ENCODE measurements at regions not wholly inside any gene's neighbourhood (a gene's known extent, or its start where the extent isn't known, plus 50 kb on each side); places are given as distances from the start of the nearest gene placed in this dataset.

DNA sequence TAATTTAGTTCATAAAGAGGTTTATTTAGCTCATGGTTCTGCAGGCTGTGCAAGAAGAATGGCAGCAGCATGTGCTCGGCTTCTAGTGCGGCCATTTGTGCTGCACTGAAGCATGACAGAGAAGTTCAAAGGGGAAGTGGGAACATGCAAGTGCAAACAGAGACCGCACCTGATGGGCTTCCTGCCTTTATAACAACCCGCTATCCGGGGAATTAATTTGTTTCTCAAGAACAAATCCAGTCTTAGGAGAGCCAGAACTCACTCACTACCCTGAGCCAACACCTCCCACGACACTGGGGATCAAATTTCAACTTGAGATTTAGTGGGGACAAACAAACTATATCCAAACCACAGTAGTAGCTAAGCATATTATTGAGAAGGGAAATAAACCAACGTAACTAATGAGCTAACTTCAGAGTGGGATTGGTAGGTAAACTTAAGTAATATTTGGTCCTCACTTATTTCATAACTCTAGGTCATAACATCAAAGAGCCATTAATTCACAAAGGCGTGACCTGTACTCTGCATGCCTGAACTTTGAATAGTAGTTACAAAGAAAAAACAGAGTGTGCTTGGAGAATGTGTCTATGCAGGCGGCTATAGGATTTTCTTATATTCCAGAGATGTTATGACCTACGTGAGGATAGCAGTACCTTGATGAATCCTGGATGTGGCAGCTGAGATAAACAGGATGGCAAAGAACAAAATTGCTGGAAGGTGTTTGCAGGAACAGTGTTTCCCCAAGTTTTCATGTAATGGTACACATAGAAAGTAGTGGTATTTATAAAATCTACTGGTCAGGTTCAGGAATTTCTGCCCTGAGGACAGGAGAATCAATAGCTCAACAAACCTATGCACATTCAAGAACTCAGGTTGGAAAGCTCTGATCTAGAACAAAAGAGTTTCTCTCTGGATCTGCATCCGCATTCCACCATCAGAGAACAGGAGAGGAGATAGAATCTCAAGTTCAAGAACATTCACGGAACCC, 845.9 kb upstream of the ID2 start:
- under 1% methylated on average over 12 of the region's 12 CpGs for WGBS (ENCODE audit: insufficient coverage, low coverage, missing lambda C conversion rate)
- Histone ChIP-seq H3K79me2 (ENCODE audit: control insufficient read depth, insufficient read depth, low read length) (no peaks in the 10 kb centered on the region), H3K4me1 (replicated peaks in 1 of 2; ENCODE audit: control insufficient read depth in 2 of 2, insufficient read depth in 2 of 2, low read length in 2 of 2) (no peaks in the 10 kb centered on the region), H3K27ac (ENCODE audit: extremely low read depth, low read depth, low read length) (no peak overlapping the region), H3K9ac (ENCODE audit: insufficient read depth in 1 of 2, low read depth in 2 of 2, low read length in 2 of 2) (no peak overlapping the region), H3K9me1 (ENCODE audit: control insufficient read depth, insufficient read depth, low read length) (no peaks in the 10 kb centered on the region), H3K4me3 (no peak overlapping the region), H2AFZ (ENCODE audit: low read depth, low read length) (no peak overlapping the region), H4K20me1 (replicated peaks; ENCODE audit: control insufficient read depth, insufficient read depth, low read length) (no peaks in the 10 kb centered on the region), H3K36me3 (ENCODE audit: control insufficient read depth, insufficient read depth, low read length) (no peaks in the 10 kb centered on the region), H3K4me2 (ENCODE audit: insufficient read depth, low read length) (no peak overlapping the region), H3K9me3 (replicated peaks; ENCODE audit: control insufficient read depth, insufficient read depth, low read depth, low read length) (no peaks in the 10 kb centered on the region), H3K27me3 (ENCODE audit: control insufficient read depth in 2 of 2, insufficient read depth in 2 of 2, low read length in 2 of 2) (no peaks in the 10 kb centered on the region)
- no peak for FAIRE-seq
- no peak for DNase-seq (ENCODE audit: extremely low read depth in 1 of 4, low spot score in 3 of 4)
- no peak for ATAC-seq
- no TSS peak for BruUV-seq (replicated peaks)
- TF ChIP-seq ZNF217 (CRISPR knock-in tag; IDR thresholded peaks at IDR 0.05) (no peak), CBFA2T3 (IDR thresholded peaks at IDR 0.05) (no peak), YY1 (IDR thresholded peaks at IDR 0.05; ENCODE audit: borderline replicate concordance in 1 of 3, control insufficient read depth in 1 of 3, extremely low read depth in 1 of 3, insufficient read depth in 3 of 3, insufficient read length in 1 of 3, insufficient replicate concordance in 2 of 3, low read depth in 1 of 3, low read length in 2 of 3) (peak in 1 of 3 experiments; percentile 21), ZBTB1 (CRISPR knock-in tag; IDR thresholded peaks at IDR 0.05; ENCODE audit: borderline replicate concordance, low read depth) (no peak), HNRNPUL1 (IDR thresholded peaks at IDR 0.05; ENCODE audit: low read length) (no peak), ELF1 (tag; IDR thresholded peaks at IDR 0.05) (no peak), KAT7 (CRISPR knock-in tag; IDR thresholded peaks at IDR 0.05; ENCODE audit: borderline replicate concordance) (no peak)
- intact Hi-C loops (cut with micrococcal nuclease) (no loop called here), in situ Hi-C loops (cut with MboI) (no loop called here)
- ChIA-PET CTCF (ENCODE audit: low intra/inter-chr PET ratio) (no interaction called here), POLR2A (no interaction called here)

Measured in K562 (cell line).